ENCODE measurements at regions not wholly inside any gene's neighbourhood (a gene's known extent, or its start where the extent isn't known, plus 50 kb on each side); places are given as distances from the start of the nearest gene placed in this dataset.
"Not testable (repeated sequence)": the region's sequence is repeated elsewhere in the genome, so short reads cannot be mapped to it uniquely, and the experiment has no call there.

DNA sequence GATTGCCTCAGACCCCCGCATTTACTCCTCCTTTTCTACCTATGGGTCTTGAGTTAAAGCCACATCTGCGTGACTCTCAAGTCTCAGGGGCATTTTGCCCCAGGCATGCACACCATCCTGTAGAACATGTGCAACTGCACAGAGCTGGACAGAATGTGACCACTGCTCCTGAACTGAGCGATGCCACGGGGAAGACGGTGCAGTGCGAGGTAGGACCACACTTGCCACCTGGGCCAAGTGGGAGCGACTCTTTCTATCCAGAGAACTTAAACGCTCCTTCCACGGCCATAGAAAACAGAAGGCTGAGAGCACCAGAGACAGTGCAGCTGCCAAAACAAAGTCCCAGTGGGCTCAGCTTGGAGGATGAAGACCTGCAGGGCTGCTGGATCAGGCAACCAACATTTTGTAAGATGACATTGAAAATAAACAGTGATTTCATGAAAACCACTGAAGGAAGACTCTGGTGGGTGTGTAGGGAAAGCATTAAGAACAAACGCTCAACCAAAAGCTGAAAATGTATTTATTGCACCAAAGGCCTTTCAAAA, 149.0 kb upstream of the HDAC4 start:
- Mint-ChIP-seq H3K9me3 (no peaks in the 10 kb centered on the region), H3K27me3 (peaks cover 28% of the 10 kb centered on the region), H3K4me3 (no peak overlapping the region), H3K4me1 (ENCODE audit: low read depth) (peaks cover 52% of the 10 kb centered on the region), H3K36me3 (ENCODE audit: low read depth) (no peaks in the 10 kb centered on the region), H3K27ac (no peak overlapping the region)
- no peak for DNase-seq

- no peak for DNase-seq
- Mint-ChIP-seq H3K4me1 (ENCODE audit: low read depth) (peaks cover 57% of the 10 kb centered on the region), H3K9me3 (no peaks in the 10 kb centered on the region), H3K4me3 (peak overlapping the region; percentile 34), H3K27me3 (peaks cover 28% of the 10 kb centered on the region), H3K27ac (no peak overlapping the region), H3K36me3 (ENCODE audit: low read depth) (no peaks in the 10 kb centered on the region)
These were observed 148.3 kb upstream of the HDAC4 start for GRCh38 chr2:239548965-239549595.

DNA sequence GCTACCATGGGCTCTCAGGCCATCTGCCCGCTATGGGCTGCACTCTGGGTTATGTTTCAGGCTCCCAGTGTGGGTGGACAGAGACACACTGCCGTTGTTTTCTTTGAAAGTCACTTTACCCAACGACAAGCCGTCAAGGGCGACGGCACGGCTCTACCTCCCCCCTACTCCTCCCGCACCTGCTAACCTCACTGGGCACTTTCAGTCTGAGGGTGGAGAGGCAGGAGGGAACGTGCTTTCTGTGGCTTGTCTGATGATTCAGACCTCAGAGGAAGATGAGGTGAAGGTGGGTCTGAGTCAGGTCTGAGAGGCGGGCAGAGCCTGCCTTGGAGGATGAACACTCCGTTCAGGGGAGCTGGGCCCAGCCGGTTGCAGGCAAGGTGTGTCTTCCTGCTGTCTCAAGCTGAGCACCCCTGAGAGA, 147.6 kb upstream of the HDAC4 start:
- Mint-ChIP-seq H3K36me3 (ENCODE audit: low read depth) (no peaks in the 10 kb centered on the region), H3K27ac (peak overlapping the region; percentile 26), H3K9me3 (no peaks in the 10 kb centered on the region), H3K27me3 (peaks cover 28% of the 10 kb centered on the region), H3K4me1 (ENCODE audit: low read depth) (peaks cover 62% of the 10 kb centered on the region), H3K4me3 (no peak overlapping the region)
- peak; percentile 72 for DNase-seq

GRCh38 chr2:239547140-239547539, 146.3 kb upstream of the HDAC4 start:
- DNase-seq; H3K4me3 Mint-ChIP-seq; H3K36me3 Mint-ChIP-seq (ENCODE audit: low read depth); H3K27ac Mint-ChIP-seq; H3K9me3 Mint-ChIP-seq: not testable (repeated sequence)
- peaks cover 24% of the 10 kb centered on the region for H3K27me3 Mint-ChIP-seq
- H3K4me1 Mint-ChIP-seq (ENCODE audit: low read depth): peaks cover 55% of the 10 kb centered on the region

GRCh38 chr2:239546541-239546940, 145.7 kb upstream of the HDAC4 start:
- Mint-ChIP-seq H3K9me3 (no peaks in the 10 kb centered on the region), H3K4me1 (ENCODE audit: low read depth) (peaks cover 55% of the 10 kb centered on the region), H3K27me3 (peaks cover 24% of the 10 kb centered on the region), H3K27ac (no peak overlapping the region), H3K36me3 (ENCODE audit: low read depth) (no peaks in the 10 kb centered on the region), H3K4me3 (no peak overlapping the region)
- no peak for DNase-seq

DNA sequence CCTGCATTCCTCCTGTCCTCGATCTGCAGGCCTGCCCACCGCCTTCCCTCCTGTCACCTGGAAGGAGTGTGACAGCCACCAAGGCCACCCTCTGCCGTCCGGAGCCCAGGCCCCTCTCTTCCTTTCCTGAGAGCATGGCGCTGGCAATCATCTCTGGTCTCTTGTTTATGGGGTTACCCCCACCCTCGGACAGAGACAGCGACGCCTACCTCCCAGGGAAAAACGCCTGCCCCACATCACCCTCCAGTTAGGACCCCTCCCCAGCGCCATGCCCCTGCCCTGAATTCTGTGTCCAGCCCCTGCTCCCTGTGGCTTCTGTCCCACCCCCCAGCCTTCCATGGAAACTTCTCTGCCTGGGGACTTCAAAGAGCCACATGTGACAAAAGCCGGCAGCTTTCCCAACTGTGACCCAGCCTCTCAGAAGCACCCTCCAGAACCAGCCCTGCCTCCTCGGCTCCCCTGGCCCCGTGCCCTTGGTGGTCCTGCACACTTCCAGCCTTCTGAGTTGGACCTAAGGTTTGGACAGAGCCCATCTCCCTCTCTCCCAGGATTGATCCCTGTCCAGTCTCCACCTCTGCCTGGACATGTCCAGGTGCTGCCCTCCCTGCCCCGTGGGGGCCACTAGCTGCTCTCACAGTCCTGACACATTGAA, 145.0 kb upstream of the HDAC4 start:
- Mint-ChIP-seq H3K36me3 (ENCODE audit: low read depth) (no peaks in the 10 kb centered on the region), H3K27ac (peak overlapping the region; percentile 78), H3K4me3 (no peak overlapping the region), H3K4me1 (ENCODE audit: low read depth) (peaks cover 55% of the 10 kb centered on the region), H3K9me3 (no peaks in the 10 kb centered on the region), H3K27me3 (peaks cover 21% of the 10 kb centered on the region)
- no peak for DNase-seq

DNA sequence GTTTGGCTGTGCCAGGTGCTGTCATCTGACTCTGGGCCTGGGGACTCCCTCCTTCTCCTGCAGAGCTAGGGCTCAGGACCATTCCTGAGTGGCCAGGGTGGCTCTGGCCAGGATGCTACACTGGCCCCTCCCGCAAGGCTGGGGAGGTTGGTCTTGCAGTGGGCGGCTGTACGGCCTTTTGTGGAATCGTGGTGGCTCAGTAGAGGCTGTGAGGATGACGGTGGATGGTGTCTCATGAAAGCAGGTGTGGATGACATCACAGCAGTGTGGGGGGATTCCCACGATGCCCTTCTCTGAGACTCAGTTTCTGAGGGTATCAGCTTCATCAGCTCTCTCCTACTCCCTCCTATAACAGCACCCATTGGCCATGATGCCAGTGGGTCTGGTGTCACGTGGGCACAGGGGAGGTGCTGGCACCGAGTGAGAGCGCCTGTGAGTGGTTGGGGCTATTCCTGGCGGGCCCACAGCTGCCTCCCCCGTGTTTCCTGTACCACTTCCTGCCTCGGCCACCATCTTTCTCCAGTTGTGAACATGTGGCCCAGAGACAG, 144.2 kb upstream of the HDAC4 start:
- Mint-ChIP-seq H3K36me3 (ENCODE audit: low read depth) (no peaks in the 10 kb centered on the region), H3K27me3 (peaks cover 12% of the 10 kb centered on the region), H3K9me3 (no peaks in the 10 kb centered on the region), H3K4me1 (ENCODE audit: low read depth) (peaks cover 59% of the 10 kb centered on the region), H3K27ac (peak overlapping the region; percentile 78), H3K4me3 (no peak overlapping the region)
- peak; percentile 70 for DNase-seq

GRCh38 chr2:239544143-239544917, 143.5 kb upstream of the HDAC4 start:
- no peaks in the 10 kb centered on the region for H3K36me3 Mint-ChIP-seq (ENCODE audit: low read depth)
- DNase-seq: no peak
- peaks cover 6% of the 10 kb centered on the region for H3K27me3 Mint-ChIP-seq
- H3K4me1 Mint-ChIP-seq (ENCODE audit: low read depth): peaks cover 56% of the 10 kb centered on the region
- peak overlapping the region; percentile 78 for H3K27ac Mint-ChIP-seq
- H3K9me3 Mint-ChIP-seq: no peaks in the 10 kb centered on the region
- no peak overlapping the region for H3K4me3 Mint-ChIP-seq

DNA sequence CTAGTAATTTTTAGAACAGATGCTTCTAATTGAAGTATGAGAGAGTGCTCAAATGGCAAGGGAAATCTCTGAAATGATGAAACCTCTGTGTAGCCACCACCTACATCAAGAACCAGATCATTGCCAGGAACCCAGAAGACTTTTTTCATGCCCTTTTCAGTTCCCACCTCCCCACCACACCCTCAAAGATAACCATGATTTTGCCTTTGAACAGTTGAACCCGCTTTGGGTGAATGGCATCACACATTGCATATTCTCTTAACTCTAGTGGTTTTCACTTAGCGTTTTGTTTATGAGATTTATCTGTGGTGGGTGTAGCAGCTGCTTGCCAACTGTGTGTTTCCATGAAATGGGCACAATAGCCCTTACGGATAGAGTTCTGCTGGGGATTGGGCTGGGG, 142.9 kb upstream of the HDAC4 start:
- Mint-ChIP-seq H3K4me3 (no peak overlapping the region), H3K4me1 (ENCODE audit: low read depth) (peaks cover 49% of the 10 kb centered on the region), H3K27ac (no peak overlapping the region), H3K27me3 (peaks cover 9% of the 10 kb centered on the region), H3K36me3 (ENCODE audit: low read depth) (no peaks in the 10 kb centered on the region), H3K9me3 (no peaks in the 10 kb centered on the region)
- no peak for DNase-seq

GRCh38 chr2:239540174-239540573, 139.4 kb upstream of the HDAC4 start:
- H3K9me3 Mint-ChIP-seq: peaks cover 2% of the 10 kb centered on the region
- no peak overlapping the region for H3K4me3 Mint-ChIP-seq
- H3K27me3 Mint-ChIP-seq: peaks cover 12% of the 10 kb centered on the region
- H3K36me3 Mint-ChIP-seq (ENCODE audit: low read depth): no peaks in the 10 kb centered on the region
- H3K4me1 Mint-ChIP-seq (ENCODE audit: low read depth): peaks cover 23% of the 10 kb centered on the region
- DNase-seq: no peak
- H3K27ac Mint-ChIP-seq: no peak overlapping the region

DNA sequence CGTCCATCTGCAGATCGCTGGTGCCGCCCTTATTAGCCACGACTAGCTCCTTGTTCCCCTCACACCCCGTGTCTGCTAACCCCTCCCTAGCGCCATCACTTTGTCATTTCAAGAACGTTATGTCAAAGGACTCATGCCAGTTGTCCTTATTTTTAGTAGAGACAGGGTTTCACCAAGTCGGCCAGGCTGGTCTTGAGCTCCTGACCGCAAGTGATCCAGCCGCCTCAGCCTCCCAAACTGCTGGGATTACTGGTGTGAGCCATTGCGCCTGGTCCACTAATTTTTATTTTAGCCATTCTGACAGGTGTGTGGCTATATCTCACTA, 138.9 kb upstream of the HDAC4 start:
- Mint-ChIP-seq H3K4me1 (ENCODE audit: low read depth) (peaks cover 19% of the 10 kb centered on the region), H3K9me3 (peaks cover 2% of the 10 kb centered on the region), H3K27me3 (peaks cover 12% of the 10 kb centered on the region), H3K4me3 (no peak overlapping the region), H3K27ac (no peak overlapping the region), H3K36me3 (ENCODE audit: low read depth) (no peaks in the 10 kb centered on the region)
- no peak for DNase-seq

DNA sequence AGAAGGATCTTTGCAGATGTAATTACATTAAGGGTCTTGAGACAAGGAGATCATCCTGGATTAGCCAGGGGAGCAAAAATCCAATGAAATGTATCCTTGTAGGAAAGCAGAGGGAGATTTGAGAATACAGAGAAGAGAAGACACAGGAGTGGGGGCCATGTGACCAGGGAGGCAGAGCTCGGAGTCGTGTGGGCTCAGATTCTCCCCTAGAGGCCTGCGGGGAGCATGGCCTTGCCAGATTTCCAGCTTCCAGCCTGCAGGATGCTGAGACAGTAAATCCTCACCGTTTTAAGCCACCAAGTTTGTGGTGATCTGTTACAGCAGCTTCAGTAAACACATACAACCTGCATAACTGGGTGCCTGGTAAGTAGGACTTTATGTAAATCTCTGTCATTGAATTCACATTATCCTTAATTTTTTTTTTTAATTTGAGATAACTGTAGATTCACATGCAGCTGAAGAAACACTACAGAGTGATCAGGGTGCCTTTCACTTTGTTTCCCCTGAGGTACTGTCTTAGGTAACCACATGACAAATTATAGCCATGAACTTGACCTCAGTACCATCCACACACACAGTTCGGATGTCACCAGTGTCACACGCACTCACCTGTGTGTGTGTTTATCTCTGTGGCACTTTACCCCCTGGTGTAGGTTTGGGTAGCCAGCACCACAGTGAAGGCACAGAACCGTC, 138.4 kb upstream of the HDAC4 start:
- Mint-ChIP-seq H3K27ac (no peak overlapping the region), H3K27me3 (peaks cover 13% of the 10 kb centered on the region), H3K36me3 (ENCODE audit: low read depth) (no peaks in the 10 kb centered on the region), H3K9me3 (peaks cover 2% of the 10 kb centered on the region), H3K4me1 (ENCODE audit: low read depth) (peaks cover 14% of the 10 kb centered on the region), H3K4me3 (no peak overlapping the region)
- DNase-seq: no peak

GRCh38 chr2:239538357-239539052, 137.7 kb upstream of the HDAC4 start:
- Mint-ChIP-seq H3K9me3 (peaks cover 4% of the 10 kb centered on the region), H3K36me3 (ENCODE audit: low read depth) (no peaks in the 10 kb centered on the region), H3K27me3 (peaks cover 15% of the 10 kb centered on the region), H3K4me1 (ENCODE audit: low read depth) (peaks cover 6% of the 10 kb centered on the region), H3K27ac (no peak overlapping the region), H3K4me3 (no peak overlapping the region)
- no peak for DNase-seq
